ENCODE measurements at regions not wholly inside any gene's neighbourhood (a gene's known extent, or its start where the extent isn't known, plus 50 kb on each side); places are given as distances from the start of the nearest gene placed in this dataset.

DNA sequence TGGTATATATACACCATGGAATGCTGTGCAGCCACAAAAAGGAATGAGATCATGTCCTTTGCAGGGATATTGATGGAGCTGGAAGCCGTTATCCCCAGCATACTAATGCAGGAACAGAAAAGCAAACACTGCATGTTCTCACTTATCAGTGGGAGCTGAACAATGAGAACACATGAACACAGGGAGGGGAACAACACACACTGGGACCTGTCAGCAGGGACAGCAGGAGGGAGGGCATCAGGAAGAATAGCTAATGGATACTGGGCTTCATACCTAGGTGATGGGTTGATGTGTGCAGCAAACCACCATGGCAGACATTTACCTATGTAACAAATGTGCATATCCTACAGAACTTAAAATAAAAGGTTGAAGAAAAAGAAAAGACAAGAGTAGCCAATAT lies 81.1 kb upstream of the ADAD1 start:
- DNase-seq (ENCODE audit: extremely low read depth, low read depth) = no peak

DNA sequence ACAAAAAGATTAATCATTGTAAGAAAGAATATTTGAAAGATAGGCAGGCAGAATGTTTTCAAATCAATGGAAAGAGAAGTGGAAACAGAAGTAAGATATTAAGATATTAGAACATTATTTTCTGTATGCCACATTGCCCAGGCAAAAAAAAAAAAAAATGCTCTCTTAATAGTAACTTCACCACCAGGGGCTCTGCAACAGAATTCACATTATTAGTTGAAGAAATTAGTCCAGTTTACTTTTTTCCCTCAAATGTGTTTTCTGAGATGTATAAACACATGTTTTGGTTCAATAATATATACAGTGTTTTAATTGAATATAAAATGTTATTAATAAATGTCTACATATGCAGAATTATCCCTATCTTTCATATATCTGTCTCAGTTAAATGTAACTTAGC lies 78.0 kb upstream of the ADAD1 start:
- DNase-seq (ENCODE audit: extremely low read depth, low read depth) = no peak

DNA sequence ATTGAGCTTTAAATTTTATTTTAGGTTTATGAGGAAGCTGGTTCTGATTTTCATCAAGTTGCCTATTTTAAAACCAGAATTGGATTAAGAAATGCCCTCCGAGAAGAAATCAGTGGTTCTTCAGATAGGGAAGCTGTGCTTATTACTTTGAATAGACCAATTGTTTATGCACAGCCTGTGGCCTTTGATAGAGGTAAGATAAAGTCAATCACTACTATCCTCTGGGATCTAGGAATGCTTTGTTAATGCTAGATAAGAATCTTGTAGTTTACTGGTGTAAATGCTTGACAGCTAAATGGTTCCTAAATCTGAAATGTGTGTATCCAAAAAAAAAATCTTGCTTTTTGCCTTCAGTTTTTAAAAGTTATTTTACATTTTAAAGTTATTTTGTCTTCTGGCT lies 73.0 kb upstream of the ADAD1 start:
- no peak for DNase-seq (ENCODE audit: extremely low read depth, low read depth)

DNA sequence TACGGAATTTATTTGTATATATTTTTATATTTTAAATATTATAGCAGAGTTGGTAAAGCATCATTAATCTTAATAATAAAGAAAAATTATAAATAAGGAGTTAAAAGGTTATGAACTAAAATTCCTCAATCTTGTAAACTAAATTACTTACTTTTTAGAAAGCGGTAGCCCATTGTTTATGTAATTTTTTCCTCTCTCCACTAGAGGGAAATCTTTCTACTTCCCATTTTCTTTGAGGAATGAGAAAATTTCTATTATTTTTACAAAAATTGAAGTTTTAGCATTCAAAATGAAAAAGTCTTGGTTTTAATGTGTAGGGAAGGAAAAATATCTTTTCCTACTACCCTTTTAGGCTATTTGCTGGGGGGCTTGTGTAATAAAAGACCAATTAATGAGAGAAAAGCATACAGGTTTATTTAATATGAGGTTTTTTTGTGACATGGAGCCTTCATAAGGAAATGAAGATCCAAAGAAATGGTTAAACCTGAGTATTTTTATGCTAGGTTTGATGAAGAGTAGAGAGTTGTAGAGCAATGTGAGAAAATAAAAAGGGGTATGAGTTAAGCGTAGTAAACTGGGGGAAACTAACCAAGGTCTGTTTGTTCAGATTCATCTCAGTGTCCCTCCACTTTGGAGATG lies 68.7 kb upstream of the ADAD1 start:
- peak; percentile 11 for DNase-seq (ENCODE audit: extremely low read depth, low read depth)

DNA sequence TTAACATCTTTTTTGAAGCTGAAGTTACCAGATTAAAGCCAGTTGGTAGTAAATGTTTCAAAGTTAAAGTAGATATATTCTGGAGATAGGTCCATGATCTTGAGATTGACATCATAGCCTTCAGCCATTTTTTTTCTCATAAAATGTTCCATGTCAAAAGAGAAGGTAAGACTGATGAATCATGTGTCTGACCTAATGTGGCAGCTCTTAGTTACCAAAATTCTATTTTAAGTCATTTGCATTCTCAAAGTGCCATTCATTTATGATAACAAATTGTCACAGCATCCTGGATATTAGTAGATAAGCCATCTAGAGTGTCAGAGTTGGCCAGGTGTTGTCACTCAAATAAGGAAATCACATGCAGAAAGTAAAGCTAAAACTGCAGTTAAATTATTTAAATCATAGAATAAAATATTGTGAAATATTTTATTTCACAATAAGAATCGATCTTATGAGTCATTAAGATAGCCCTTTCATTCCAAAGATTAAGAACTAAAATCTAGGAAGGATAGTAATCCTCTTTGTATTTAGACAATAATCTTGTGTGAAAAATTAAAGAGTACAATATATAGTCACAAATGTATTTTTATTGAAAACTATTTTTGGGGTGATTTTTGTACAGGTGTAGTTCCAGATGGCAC lies 65.7 kb upstream of the ADAD1 start:
- DNase-seq (ENCODE audit: extremely low read depth, low read depth) = no peak

DNA sequence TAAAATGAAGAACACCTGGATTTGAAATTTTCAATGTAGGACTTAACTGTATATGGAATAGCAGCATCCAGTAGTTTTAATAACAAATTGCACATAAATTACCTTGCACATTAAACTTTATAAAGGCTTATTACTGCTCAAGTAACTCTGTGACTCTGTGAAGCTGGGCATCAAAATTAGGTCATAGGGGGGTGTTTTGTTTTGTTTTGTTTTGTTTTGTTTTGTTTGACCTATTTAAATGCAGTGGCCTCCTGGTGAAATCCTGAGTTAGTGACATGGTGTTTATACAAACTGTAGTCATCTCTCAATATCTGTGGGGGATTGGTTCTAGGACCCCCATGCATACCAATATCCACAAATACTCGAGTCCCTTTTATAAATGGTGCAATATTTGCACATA lies 51.9 kb upstream of the ADAD1 start:
- DNase-seq (ENCODE audit: extremely low read depth, low read depth) = no peak

DNA sequence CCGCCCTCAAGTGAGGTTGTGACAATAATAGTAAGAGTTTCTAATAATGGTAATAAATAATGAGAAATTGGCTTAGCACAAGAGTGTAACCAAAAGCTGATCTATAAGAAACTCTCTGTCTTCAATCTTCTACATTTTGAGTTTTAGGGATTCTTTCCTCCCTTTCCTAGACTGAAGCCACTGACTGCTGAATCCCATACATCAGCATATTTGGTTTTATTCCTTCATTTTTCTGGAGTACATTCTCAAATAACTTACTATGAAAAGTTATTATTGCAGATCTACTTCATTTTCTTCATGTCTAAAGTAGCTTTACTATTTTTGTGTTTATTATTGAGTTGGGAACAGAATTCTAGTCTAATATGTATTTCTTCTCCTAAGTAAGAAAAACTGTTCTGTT lies 49.9 kb upstream of the ADAD1 start:
- no peak for DNase-seq (ENCODE audit: extremely low read depth, low read depth)
